ENCODE measurements at regions not wholly inside any gene's neighbourhood (a gene's known extent, or its start where the extent isn't known, plus 50 kb on each side); places are given as distances from the start of the nearest gene placed in this dataset.

- DNase-seq (ENCODE audit: low read depth) = no peak
Observed at GRCh38 chr2:66717973-66718372, 283.0 kb downstream of the MEIS1 start.

- DNase-seq (ENCODE audit: low read depth) = no peak
Observed at GRCh38 chr2:66721776-66722175, 286.9 kb downstream of the MEIS1 start.

- DNase-seq (ENCODE audit: low read depth) = no peak
Observed at GRCh38 chr2:66724241-66724640, 289.3 kb downstream of the MEIS1 start.

- DNase-seq (ENCODE audit: low read depth) = no peak
Observed at GRCh38 chr2:66729416-66730330, 294.7 kb downstream of the MEIS1 start.

GRCh38 chr2:66730441-66730840 is 295.5 kb downstream of the MEIS1 start:
- no peak for DNase-seq (ENCODE audit: low read depth)

- DNase-seq (ENCODE audit: low read depth) = no peak
Observed at GRCh38 chr2:66733364-66733999, 298.6 kb downstream of the MEIS1 start.

GRCh38 chr2:66748939-66749338 is 314.0 kb downstream of the MEIS1 start:
- no peak for DNase-seq (ENCODE audit: low read depth)

- DNase-seq (ENCODE audit: low read depth) = no peak
Observed at GRCh38 chr2:66749566-66749965, 314.6 kb downstream of the MEIS1 start.

- no peak for DNase-seq (ENCODE audit: low read depth)
Observed at GRCh38 chr2:66753257-66753656, 318.3 kb downstream of the MEIS1 start.

GRCh38 chr2:66753660-66754059 is 318.7 kb downstream of the MEIS1 start:
- DNase-seq (ENCODE audit: low read depth) = no peak

- DNase-seq (ENCODE audit: low read depth) = no peak
Observed at GRCh38 chr2:66755974-66756373, 321.0 kb downstream of the MEIS1 start.

GRCh38 chr2:66761826-66762225 is 326.9 kb downstream of the MEIS1 start:
- DNase-seq (ENCODE audit: low read depth) = no peak

- DNase-seq (ENCODE audit: low read depth) = no peak
Observed at GRCh38 chr2:66762761-66763160, 327.8 kb downstream of the MEIS1 start.

- no peak for DNase-seq (ENCODE audit: low read depth)
Observed at GRCh38 chr2:66766582-66766981, 331.7 kb downstream of the MEIS1 start.

- no peak for DNase-seq (ENCODE audit: low read depth)
Observed at GRCh38 chr2:66771359-66771976, 336.5 kb downstream of the MEIS1 start.

- no peak for DNase-seq (ENCODE audit: low read depth)
Observed at GRCh38 chr2:66772618-66773017, 337.7 kb downstream of the MEIS1 start.

- DNase-seq (ENCODE audit: low read depth) = no peak
Observed at GRCh38 chr2:66775730-66776422, 341.0 kb downstream of the MEIS1 start.

- DNase-seq (ENCODE audit: low read depth) = no peak
Observed at GRCh38 chr2:66781804-66782203, 346.9 kb downstream of the MEIS1 start.

- DNase-seq (ENCODE audit: low read depth) = no peak
Observed at GRCh38 chr2:66782780-66783361, 347.9 kb downstream of the MEIS1 start.

GRCh38 chr2:66789741-66790140 is 354.8 kb downstream of the MEIS1 start:
- DNase-seq (ENCODE audit: low read depth) = no peak

GRCh38 chr2:66790651-66791181 is 355.8 kb downstream of the MEIS1 start:
- DNase-seq (ENCODE audit: low read depth) = no peak

- no peak for DNase-seq (ENCODE audit: low read depth)
Observed at GRCh38 chr2:66794070-66794469, 359.1 kb downstream of the MEIS1 start.
